GM19395 (cell line): ENCODE measurements at regions not wholly inside any gene's neighbourhood (a gene's known extent, or its start where the extent isn't known, plus 50 kb on each side); places are given as distances from the start of the nearest gene placed in this dataset.

Experiments
- ATAC-seq: cut with Tn5 transposase; IDR thresholded peaks from one replicate; pipeline ENCODE4 v1.9.1; 2021; ENCODE audit warnings: mild to moderate bottlenecking, moderate library complexity; ENCODE audit not compliant: unreplicated experiment

DNA sequence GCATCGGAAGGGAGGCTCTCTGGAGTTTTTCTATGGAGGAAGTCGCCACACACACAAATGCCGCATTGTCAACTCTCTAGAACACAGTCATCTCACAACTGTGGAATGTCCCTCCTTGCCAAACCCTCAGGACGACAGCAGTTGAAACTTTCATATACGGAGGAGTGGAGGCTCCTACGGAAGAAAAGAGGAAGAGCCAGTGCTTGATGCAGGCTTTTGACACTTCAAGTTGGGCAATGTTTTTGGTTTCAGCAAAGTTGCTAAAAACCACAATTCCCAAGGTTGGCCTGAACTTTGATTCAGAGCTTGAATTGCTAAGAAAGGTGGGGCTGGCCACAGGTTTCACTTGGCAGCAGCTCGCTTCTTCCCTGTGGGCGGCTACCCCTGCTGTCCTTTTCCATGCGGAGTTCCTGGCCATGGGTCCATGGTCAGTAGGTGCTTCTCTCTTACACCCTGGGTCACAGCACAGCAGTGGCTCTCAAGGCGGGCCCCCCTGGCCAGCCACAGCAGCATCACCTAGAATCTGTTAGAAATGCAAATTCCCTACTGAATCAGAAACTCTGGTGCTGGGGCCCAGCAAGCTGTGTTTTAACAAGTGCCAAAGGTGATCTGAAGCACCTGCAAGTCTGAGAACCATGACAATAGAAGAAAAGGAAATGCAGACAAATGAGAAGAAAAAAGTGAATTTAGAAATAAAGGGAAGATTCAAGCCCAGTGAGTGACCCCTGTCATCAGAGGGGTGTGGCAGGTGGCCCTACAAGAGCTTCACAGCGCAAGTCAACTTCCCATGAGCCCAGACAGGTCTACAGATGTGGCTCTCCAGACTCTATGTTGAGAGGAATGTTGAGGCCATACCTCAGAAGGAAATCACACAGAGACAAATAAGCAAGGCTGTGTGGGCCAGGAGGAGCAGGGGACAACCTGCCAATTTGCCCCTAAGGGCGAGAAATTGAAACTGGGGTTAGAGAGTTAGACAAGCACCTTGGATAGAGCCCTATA is 856.4 kb downstream of the RNF144A start:
- ATAC-seq, result peak; percentile 67

GRCh38 chr2:7774481-7774880 is 857.3 kb downstream of the RNF144A start:
- no peak for ATAC-seq

- no peak for ATAC-seq
Observed at GRCh38 chr2:7777668-7778067, 860.5 kb downstream of the RNF144A start.

GRCh38 chr2:7780321-7780720 is 863.1 kb downstream of the RNF144A start:
- ATAC-seq, result no peak

GRCh38 chr2:7785700-7786099 is 868.5 kb downstream of the RNF144A start:
- no peak for ATAC-seq

DNA sequence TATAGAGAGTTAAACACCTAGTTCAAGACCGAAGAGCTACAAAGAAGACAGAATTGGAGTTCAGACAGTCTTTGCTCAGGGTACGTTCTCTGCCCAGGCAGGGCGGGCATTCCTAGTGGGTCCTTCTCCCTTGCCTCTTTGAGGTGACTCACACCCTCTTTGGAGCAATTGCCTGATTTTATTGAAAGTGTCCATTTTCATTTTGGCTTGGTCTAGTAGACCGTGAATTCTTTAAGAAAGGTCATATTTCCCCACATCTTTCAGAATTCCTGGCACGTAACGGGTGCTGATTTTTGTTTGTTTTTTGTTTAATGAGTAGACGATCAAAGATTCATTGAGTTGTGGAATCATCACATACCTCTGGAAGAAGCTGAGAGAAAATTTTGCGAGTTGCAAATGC is 871.5 kb downstream of the RNF144A start:
- no peak for ATAC-seq

DNA sequence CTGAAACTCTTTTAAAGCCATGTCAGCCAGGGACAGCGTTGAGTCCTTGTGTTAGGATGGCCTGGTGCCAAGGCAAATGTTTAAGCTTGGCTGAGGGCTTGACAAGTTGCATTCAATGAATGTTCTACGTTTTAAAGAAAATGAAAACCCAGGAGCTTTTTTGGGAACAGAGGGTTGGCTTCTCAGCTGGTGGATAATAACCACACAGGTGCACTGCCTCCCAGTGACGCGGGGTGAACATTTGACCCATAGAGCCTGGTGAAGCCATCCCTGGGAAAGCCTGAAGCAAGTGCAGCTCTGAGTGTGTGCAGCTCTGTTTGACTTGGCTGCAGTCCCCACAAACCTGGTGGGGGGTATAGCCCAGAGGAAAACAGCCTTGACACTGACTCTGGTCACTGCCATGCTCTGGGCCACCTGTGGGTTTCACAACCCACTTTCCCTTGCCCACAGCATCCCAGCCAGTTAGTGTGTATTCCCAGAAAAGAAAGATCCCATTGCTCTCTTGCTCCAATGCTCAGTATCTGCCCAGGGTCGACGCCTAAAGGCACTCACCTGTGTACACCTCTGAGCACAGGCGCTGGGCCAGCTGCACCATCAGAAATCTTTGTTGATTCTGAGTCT is 874.9 kb downstream of the RNF144A start:
- no peak for ATAC-seq

GRCh38 chr2:7795778-7796563 is 878.8 kb downstream of the RNF144A start:
- no peak for ATAC-seq

DNA sequence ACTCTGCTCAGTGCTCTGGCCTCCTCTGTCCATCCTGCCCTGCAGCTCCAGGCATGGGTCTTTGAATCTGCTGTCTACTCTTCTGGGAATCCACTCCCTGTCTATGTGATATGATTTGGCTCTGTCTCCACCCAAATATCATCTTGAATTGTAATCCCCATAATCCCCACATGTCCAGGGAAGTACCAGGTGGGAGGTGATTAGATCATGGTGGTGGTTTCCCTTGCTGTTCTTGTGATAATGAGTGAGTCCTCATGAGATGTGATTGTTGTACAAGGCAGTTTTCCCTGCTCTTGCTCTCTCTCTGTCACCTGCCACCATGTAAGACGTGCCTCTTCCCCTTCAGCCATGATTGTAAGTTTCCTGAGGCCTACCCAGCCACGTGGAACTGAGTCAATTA is 881.8 kb upstream of the ID2 start:
- no peak for ATAC-seq

DNA sequence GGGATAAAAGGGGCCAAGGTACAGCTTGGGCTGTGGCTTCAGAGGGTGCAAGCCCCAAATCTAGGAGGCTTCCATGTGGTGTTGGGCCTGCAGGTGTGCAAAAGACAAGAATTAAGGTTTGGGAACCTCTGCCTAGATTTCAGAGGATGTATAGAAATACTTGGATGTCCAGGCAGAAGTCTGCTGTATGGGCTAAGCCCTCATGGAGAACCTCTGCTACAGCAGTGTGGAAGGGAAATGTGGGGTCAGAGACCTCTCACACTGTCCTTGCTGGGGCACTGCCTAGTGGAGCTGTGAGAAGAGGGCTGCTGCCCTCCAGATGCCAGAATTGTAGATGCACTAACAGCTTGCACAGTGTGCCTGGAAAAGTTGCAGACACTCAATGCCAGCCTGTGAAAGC is 880.6 kb upstream of the ID2 start:
- ATAC-seq, result no peak

- no peak for ATAC-seq
Observed at GRCh38 chr2:7803515-7803914, 878.3 kb upstream of the ID2 start.

GRCh38 chr2:7809640-7810039 is 872.2 kb upstream of the ID2 start:
- ATAC-seq, result no peak

GRCh38 chr2:7811073-7811472 is 870.8 kb upstream of the ID2 start:
- no peak for ATAC-seq

DNA sequence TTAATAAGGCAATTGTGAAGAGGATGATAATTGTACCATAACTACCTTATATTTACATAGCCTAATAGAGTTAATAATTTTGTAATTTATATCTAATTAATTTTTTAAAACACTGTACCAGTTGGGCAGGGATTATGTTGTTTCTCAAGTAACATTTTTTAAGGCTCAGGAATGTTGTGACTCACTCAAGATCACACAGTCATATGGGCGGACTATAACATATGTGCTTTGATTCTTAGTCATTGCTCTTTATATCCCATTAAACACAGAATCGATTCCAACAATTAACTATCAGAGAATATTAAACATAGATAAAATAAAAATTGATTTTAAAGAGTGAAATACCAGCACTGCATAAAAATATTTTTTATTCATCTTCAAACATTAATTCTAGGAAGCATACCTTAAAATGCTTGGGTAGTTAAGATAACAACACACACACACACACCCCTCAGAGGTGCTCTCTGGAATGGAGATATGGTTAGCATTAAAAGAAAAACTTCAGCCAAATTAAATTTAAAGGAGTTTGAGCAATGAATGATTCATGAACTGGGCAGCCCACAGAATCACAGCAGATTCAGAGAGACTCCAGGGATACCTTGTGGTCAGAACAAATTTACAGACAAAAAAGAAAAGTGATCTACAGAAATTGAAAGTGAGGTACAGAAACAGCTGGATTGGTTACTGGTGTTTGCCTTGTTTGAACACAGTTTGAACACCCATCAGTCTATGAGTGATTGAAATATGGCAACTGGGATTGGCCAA is 869.4 kb upstream of the ID2 start:
- no peak for ATAC-seq

- no peak for ATAC-seq
Observed at GRCh38 chr2:7813541-7814292, 868.1 kb upstream of the ID2 start.

DNA sequence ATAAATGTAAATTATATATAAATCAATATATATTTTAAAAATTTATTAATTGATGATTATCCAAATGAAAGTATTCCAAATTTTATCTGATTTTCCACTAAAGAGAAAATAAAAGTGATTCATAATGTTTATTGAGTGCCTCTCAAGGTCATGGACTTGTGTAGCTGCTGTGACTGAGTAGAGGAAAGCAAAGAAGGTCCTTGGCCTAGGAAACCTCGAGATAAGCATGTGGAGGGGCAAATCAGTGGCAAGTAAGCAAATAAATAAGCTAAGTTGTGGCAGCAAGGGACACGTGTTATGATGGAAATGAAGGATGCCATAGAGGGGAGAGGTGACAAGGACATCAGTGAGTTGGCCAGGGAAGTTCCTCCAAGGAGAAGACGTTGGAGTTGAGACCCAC is 866.1 kb upstream of the ID2 start:
- ATAC-seq, result no peak

DNA sequence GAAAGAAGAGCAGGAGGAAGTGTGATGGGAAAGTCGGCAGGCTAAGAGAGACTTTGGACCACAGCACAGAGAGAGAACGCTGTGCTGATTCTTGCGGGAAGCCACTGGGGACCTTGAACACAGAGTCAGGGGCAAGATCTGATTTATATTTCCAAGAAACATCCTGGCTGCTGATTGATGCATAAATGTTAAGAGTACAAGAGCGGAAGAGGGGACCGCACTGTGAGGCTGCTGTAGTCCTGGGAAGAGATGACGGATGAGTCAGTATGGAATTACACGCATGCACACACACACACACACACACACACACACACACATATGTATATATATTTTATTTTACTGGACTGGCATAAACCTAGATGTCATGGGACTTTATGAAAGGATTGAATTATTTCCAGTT is 865.6 kb upstream of the ID2 start:
- no peak for ATAC-seq

DNA sequence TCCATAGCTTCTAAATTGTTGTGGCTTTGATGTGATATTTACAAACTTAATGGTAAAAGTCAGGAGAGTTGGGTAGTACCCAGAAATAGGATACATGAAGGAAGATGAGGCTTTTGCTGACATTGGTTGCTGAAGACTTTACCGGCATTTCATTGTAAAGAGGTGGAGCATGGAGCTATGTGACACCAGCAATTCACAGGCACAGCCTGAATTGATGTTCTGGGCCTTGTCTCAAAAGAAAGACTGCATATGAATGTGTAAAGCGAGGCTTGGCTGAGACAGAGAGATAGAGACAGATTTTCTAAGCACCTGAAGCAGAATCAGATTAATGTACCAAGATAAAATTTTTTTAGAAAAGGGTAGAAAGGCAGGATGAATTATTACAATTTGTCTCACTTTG is 864.9 kb upstream of the ID2 start:
- no peak for ATAC-seq

- ATAC-seq, result no peak
Observed at GRCh38 chr2:7819316-7819715, 862.5 kb upstream of the ID2 start.

- ATAC-seq, result no peak
Observed at GRCh38 chr2:7819850-7820249, 862.0 kb upstream of the ID2 start.
